Peyer's patch (tissue), 4 donors: ENCODE measurements at regions not wholly inside any gene's neighbourhood (a gene's known extent, or its start where the extent isn't known, plus 50 kb on each side); places are given as distances from the start of the nearest gene placed in this dataset.
"Not testable (repeated sequence)": the region's sequence is repeated elsewhere in the genome, so short reads cannot be mapped to it uniquely, and the experiment has no call there.

ENCODE experiments used
- POLR2A ChIP-seq, 2 donors: fragments of 450-650 bp; IDR thresholded peaks; one replicate each; pipeline ENCODE4 v1.5.1; 2017; ENCODE audit warnings: antibody characterized with exemption in 2 of 2, mild to moderate bottlenecking in 2 of 2, moderate library complexity in 2 of 2
- TF ChIP-seq, protein P1 (sequence below), 6 experiments: fragments of 450-650 bp in 4 of 6; fragments of 200-600 bp in 2 of 6; sonication (generic) in 1 of 6; IDR thresholded peaks; one replicate each; pipeline ENCODE4 v1.5.1; 2017 to 2019; ENCODE audit warnings: antibody characterized with exemption in 6 of 6, mild to moderate bottlenecking in 3 of 6, moderate library complexity in 1 of 6

- TF ChIP-seq, protein P1, sequence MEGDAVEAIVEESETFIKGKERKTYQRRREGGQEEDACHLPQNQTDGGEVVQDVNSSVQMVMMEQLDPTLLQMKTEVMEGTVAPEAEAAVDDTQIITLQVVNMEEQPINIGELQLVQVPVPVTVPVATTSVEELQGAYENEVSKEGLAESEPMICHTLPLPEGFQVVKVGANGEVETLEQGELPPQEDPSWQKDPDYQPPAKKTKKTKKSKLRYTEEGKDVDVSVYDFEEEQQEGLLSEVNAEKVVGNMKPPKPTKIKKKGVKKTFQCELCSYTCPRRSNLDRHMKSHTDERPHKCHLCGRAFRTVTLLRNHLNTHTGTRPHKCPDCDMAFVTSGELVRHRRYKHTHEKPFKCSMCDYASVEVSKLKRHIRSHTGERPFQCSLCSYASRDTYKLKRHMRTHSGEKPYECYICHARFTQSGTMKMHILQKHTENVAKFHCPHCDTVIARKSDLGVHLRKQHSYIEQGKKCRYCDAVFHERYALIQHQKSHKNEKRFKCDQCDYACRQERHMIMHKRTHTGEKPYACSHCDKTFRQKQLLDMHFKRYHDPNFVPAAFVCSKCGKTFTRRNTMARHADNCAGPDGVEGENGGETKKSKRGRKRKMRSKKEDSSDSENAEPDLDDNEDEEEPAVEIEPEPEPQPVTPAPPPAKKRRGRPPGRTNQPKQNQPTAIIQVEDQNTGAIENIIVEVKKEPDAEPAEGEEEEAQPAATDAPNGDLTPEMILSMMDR (IDR thresholded peaks at IDR 0.05) = not testable (repeated sequence)
- not testable (repeated sequence) for TF ChIP-seq POLR2A (IDR thresholded peaks at IDR 0.05)
These were observed 165.0 kb upstream of the FOXD4L5 start for GRCh38 chr9:65449886-65450610.
